ENCODE measurements at regions not wholly inside any gene's neighbourhood (a gene's known extent, or its start where the extent isn't known, plus 50 kb on each side); places are given as distances from the start of the nearest gene placed in this dataset.

DNA sequence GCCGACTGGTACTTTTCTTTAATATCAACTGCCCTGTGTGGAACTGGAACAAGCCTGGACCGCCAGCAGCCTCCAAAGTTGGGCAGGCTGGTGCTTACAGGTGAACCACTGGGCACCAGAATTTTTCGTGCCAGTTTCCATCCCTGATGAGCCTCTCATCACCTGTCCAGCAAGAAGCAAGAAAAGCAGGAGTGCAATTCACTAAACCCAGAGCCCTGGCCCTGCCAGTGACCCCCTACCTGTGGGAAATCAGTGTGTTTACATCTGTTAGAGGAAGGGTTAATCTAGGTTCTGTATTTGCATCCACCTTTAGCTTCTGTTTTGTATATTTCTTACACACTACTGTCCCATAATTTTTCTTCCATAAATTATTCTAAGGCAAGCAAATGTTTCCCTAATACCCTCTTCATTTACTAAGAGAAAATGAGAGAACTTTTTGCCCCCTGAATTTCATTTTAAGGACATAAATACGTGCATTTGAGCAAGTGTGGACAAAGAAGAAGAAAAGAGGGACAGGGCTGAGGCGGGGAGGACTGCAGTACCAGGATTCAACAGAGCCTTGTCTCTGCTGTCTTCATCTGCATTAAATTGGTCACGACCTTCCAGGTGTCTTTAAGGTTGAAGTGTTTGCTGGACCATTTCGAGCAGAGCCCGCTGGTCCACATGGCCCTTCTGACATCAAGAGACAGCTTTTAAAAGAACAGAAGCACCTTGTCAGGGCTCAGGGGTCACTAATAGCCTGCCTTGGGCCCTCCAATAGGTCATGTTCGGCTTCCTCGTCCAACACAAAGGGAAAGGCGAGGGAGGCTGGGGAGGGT, 763.1 kb downstream of the BCL11A start:
- TF ChIP-seq, protein P1, sequence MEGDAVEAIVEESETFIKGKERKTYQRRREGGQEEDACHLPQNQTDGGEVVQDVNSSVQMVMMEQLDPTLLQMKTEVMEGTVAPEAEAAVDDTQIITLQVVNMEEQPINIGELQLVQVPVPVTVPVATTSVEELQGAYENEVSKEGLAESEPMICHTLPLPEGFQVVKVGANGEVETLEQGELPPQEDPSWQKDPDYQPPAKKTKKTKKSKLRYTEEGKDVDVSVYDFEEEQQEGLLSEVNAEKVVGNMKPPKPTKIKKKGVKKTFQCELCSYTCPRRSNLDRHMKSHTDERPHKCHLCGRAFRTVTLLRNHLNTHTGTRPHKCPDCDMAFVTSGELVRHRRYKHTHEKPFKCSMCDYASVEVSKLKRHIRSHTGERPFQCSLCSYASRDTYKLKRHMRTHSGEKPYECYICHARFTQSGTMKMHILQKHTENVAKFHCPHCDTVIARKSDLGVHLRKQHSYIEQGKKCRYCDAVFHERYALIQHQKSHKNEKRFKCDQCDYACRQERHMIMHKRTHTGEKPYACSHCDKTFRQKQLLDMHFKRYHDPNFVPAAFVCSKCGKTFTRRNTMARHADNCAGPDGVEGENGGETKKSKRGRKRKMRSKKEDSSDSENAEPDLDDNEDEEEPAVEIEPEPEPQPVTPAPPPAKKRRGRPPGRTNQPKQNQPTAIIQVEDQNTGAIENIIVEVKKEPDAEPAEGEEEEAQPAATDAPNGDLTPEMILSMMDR (IDR thresholded peaks at IDR 0.05; ENCODE audit: low read depth, low read length): no peak
- TF ChIP-seq EZH2phosphoT487 (IDR thresholded peaks at IDR 0.05; ENCODE audit: low read depth): no peak

Measured in OCI-LY3 (cell line).